DND-41 (cell line): ENCODE measurements at regions not wholly inside any gene's neighbourhood (a gene's known extent, or its start where the extent isn't known, plus 50 kb on each side); places are given as distances from the start of the nearest gene placed in this dataset.

ENCODE experiments used
- CTCF ChIP-seq: IDR thresholded peaks from 2 replicates; pipeline ENCODE4 v1.5.1; 2012; ENCODE audit warnings: borderline replicate concordance, low read length, moderate library complexity, mild to moderate bottlenecking; ENCODE audit not compliant: poor library complexity, severe bottlenecking; ENCODE audit errors: extremely low read depth
- EZH2 ChIP-seq: IDR thresholded peaks from 3 replicates; pipeline ENCODE4 v1.6.1; 2012; ENCODE audit warnings: borderline replicate concordance, low read depth, mild to moderate bottlenecking, moderate library complexity, low read length, inconsistent platforms; ENCODE audit not compliant: severe bottlenecking

DNA sequence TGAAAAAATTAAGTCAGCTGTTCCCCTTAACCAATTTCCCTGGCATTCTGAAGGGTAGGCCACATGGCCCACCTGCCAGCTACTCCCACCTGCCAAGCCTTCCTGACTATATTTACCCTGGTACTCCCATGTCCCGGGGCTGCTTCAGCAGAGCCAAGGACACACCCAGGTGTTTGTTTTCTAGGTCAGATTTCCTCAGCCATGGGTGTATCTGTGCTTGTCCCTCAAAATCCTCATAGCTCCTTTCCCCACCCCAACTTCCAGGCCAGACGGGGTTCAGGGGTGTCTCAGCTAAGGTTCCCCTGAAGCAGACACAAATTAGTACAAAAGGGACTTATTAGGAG lies 139.4 kb upstream of the CDYL start:
- no peak for TF ChIP-seq CTCF
- TF ChIP-seq EZH2: no peak
